Calu3 (cell line): ENCODE measurements at regions not wholly inside any gene's neighbourhood (a gene's known extent, or its start where the extent isn't known, plus 50 kb on each side); places are given as distances from the start of the nearest gene placed in this dataset.

ENCODE experiments used
- BruUV-seq: library from RNA; stranded (reverse); fragments of 400-500 nt; replicated peaks from 2 replicates; lab custom pipeline; 2021; lab: Mats Ljungman, UMichigan
- CTCF ChIA-PET: fragments of 300-600 bp; sonication (Branson Sonifier 250); formaldehyde crosslinking; loops from one replicate; lab custom pipeline; 2022; ENCODE audit warnings: antibody characterized with exemption; lab: Charles Lee
- DNase-seq: peaks from one replicate; pipeline ENCODE4 v3.0.0; 2022
- H3K27ac Mint-ChIP-seq: one replicate; pipeline ENCODE4 v1.8.0; 2022; ENCODE audit warnings: mixed read lengths; ENCODE audit not compliant: unreplicated experiment
- H3K27me3 Mint-ChIP-seq: one replicate; pipeline ENCODE4 v1.8.0; 2022; ENCODE audit warnings: mixed read lengths; ENCODE audit not compliant: unreplicated experiment
- H3K36me3 Mint-ChIP-seq: one replicate; pipeline ENCODE4 v1.8.0; 2022; ENCODE audit warnings: mild to moderate bottlenecking, moderate library complexity, mixed read lengths; ENCODE audit not compliant: insufficient read depth, unreplicated experiment
- H3K4me1 Mint-ChIP-seq: one replicate; pipeline ENCODE4 v1.8.0; 2022; ENCODE audit warnings: mild to moderate bottlenecking, low read depth, mixed read lengths; ENCODE audit not compliant: unreplicated experiment
- H3K4me3 Mint-ChIP-seq: one replicate; pipeline ENCODE4 v1.8.0; 2022; ENCODE audit warnings: mild to moderate bottlenecking, low read depth, moderate library complexity, mixed read lengths; ENCODE audit not compliant: unreplicated experiment
- H3K9me3 Mint-ChIP-seq: one replicate; pipeline ENCODE4 v1.8.0; 2022; ENCODE audit warnings: low read depth, mixed read lengths; ENCODE audit not compliant: unreplicated experiment
- CTCF ChIP-seq: fragments of 200-600 bp; IDR thresholded peaks from one replicate; pipeline ENCODE4 v1.8.0; 2022; ENCODE audit warnings: antibody characterized with exemption; ENCODE audit not compliant: unreplicated experiment
- intact Hi-C: fragments of 100-400 bp; cut with micrococcal nuclease; formaldehyde crosslinking; loops from one replicate; pipeline ENCODE4 v1.10.0; 2022; ENCODE audit not compliant: unreplicated experiment

- TF ChIP-seq CTCF = no peak
- H3K27ac Mint-ChIP-seq = no peak overlapping the region
- H3K4me1 Mint-ChIP-seq = no peaks in the 10 kb centered on the region
- H3K27me3 Mint-ChIP-seq = no peaks in the 10 kb centered on the region
- intact Hi-C loops = no loop called here
- CTCF ChIA-PET = interaction anchor here (1.2 kb wide), 1 partner anchor 26 kb away, joined by 3 read pairs; no protein-coding TSS in a partner anchor
- DNase-seq = no peak
- peaks cover 4% of the 10 kb centered on the region for H3K9me3 Mint-ChIP-seq
- no peak overlapping the region for H3K4me3 Mint-ChIP-seq
- H3K36me3 Mint-ChIP-seq = no peaks in the 10 kb centered on the region
- BruUV-seq = no TSS peak
Measured at GRCh38 chr2:12657560-12657959, 59.2 kb upstream of the TRIB2 start.

GRCh38 chr2:12658310-12658945 lies 58.3 kb upstream of the TRIB2 start:
- Mint-ChIP-seq H3K9me3 (peaks cover 4% of the 10 kb centered on the region), H3K36me3 (no peaks in the 10 kb centered on the region)

GRCh38 chr2:12661489-12661888 lies 55.2 kb upstream of the TRIB2 start:
- Mint-ChIP-seq H3K36me3 (no peaks in the 10 kb centered on the region), H3K27me3 (no peaks in the 10 kb centered on the region), H3K4me3 (no peak overlapping the region), H3K4me1 (no peaks in the 10 kb centered on the region), H3K27ac (no peak overlapping the region), H3K9me3 (peaks cover 4% of the 10 kb centered on the region)
- BruUV-seq = no TSS peak
- CTCF ChIA-PET = interaction anchor here (1.0 kb wide), 1 partner anchor 40 kb away, joined by 6 read pairs; no protein-coding TSS in a partner anchor
- intact Hi-C loops = no loop called here
- no peak for DNase-seq
- TF ChIP-seq CTCF = no peak

More at GRCh38 chr2:12658310-12658945, 58.3 kb upstream of the TRIB2 start:
- no peak for DNase-seq
- H3K27me3 Mint-ChIP-seq = no peaks in the 10 kb centered on the region
- intact Hi-C loops = no loop called here
- no TSS peak for BruUV-seq
- H3K4me3 Mint-ChIP-seq = no peak overlapping the region
- TF ChIP-seq CTCF = no peak
- no peaks in the 10 kb centered on the region for H3K4me1 Mint-ChIP-seq
- no peak overlapping the region for H3K27ac Mint-ChIP-seq
- CTCF ChIA-PET = interaction anchor here (0.7 to 1.2 kb wide), 2 partner anchors 25 to 741 kb away, joined by 3 read pairs; no protein-coding TSS in a partner anchor

GRCh38 chr2:12663306-12664037 lies 53.3 kb upstream of the TRIB2 start:
- Mint-ChIP-seq H3K27me3 (no peaks in the 10 kb centered on the region), H3K36me3 (no peaks in the 10 kb centered on the region), H3K4me1 (no peaks in the 10 kb centered on the region), H3K4me3 (no peak overlapping the region), H3K27ac (no peak overlapping the region), H3K9me3 (peaks cover 2% of the 10 kb centered on the region)
- CTCF ChIA-PET = interaction anchor here (0.6 kb wide), 1 partner anchor 112 kb away, joined by 3 read pairs; no protein-coding TSS in a partner anchor
- BruUV-seq = no TSS peak
- intact Hi-C loops = no loop called here
- TF ChIP-seq CTCF = no peak
- no peak for DNase-seq
